SKM-1 treated with dmso at 0.1 percent for 144 hours (cell line): ENCODE measurements at regions not wholly inside any gene's neighbourhood (a gene's known extent, or its start where the extent isn't known, plus 50 kb on each side); places are given as distances from the start of the nearest gene placed in this dataset.
"Not testable (repeated sequence)": the region's sequence is repeated elsewhere in the genome, so short reads cannot be mapped to it uniquely, and the experiment has no call there.

Experiments
- DNase-seq: peaks from one replicate; lab custom pipeline; 2025; ENCODE audit not compliant: unreplicated experiment; lab: John Stamatoyannopoulos, UW

GRCh38 chr7:76971201-76971600 lies 61.0 kb downstream of the SPDYE17 start:
- not testable (repeated sequence) for DNase-seq

DNA sequence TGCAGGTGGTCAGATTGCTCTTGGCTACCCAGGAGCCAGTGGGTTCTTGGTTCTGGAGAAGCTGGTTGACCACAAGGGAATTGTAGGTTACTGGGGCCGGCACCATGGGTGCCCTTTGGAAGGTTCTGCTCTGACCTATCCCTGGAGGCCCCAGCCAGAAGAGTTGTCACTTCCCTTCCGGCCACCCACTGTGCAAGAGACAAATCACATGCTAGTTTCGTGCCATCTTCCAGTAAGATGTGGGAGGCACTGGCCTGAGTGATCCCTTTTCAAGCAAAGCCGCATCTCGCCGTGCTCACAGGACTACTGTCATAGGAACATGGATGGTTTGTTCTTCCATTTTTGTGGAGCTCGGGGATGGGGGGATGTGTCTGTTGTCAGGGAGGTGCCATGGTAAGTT lies 62.3 kb downstream of the SPDYE17 start:
- DNase-seq: not testable (repeated sequence)

GRCh38 chr7:76965731-76966548 lies 66.2 kb downstream of the SPDYE17 start:
- not testable (repeated sequence) for DNase-seq

GRCh38 chr7:76964050-76964449 lies 68.1 kb downstream of the SPDYE17 start:
- DNase-seq: not testable (repeated sequence)

GRCh38 chr7:76963061-76963460 lies 69.1 kb downstream of the SPDYE17 start:
- DNase-seq: not testable (repeated sequence)

GRCh38 chr7:76960400-76960986 lies 71.7 kb downstream of the SPDYE17 start:
- not testable (repeated sequence) for DNase-seq

DNA sequence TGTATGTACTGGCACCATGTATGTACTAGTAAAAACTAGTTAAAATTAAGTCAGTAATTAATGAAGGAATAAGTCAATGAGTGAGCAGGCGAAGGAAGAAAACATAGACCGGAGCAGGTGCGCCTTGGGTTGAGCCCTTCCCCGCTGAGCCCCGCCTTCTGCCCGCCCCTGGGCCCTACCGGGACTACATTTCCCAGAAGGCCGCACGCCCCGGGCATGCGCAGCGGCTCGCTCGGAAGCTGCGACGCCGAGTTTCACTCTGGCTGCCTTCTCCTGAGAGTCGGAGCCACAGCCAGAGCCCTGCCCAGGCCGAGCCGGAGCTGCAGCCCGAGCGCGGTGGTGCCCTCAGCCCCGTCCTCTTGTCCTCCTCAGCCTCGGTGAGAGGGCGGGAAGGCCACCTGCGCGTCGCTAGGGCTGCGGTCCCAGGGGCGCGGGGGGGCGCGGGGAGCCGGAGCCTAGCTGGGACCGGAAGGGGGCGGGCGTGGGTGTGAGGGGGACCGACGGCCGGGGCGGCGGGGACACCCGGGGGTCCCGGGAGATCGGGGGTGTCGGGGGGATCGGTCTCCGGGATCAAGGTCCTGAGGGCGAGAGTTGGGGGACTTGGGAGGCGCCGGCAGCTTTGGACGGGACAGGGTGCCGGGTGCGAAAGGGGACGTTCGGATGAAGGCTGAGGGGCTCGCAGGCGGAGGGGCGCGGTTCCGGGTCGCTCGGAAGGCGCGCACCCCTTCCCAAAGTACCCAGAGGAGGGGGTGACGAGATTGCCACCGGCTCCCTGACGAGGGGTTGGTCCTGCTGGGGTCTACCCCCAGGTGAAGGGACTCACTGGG lies 72.4 kb downstream of the SPDYE17 start:
- not testable (repeated sequence) for DNase-seq

DNA sequence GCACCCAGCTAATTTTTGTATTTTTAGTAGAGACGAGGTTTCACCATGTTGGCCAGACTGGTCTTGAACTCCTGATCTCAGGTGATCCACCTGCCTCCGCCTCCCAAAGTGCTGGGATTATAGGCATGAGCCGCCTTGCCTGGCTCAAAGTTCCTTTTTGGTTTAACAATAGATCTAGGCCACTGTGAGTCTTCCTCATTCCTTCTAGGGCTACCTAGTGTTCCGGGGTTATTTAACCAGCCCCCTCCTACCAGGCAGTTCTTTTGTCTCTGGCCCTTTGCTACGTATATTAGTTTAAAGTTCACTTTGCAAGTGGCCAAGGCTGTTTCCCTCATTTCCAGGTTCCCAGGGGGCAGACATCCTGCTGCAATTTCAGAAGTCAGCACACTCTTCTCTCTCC lies 75.6 kb downstream of the SPDYE17 start:
- not testable (repeated sequence) for DNase-seq

DNA sequence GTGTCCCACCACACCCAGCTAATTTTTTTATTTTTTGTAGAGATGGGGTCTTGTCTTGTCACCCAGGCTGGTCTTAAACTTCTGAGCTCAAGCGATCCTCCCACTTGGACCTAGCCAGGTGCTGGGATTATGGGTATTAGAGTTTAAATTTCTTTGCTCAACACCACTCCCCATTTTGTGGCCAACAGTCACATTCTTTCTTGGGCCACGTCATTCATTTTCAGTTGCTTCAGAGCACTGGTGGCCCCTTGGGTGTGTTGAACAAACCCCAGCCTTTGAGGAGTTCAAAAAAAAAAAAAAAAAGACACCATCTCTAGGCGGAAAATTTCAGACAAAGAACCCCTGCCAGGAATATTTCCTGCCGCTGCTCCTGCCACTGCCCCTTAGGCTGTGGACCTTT lies 77.0 kb downstream of the SPDYE17 start:
- DNase-seq: not testable (repeated sequence)

GRCh38 chr7:76944603-76945002 lies 87.6 kb downstream of the SPDYE17 start:
- not testable (repeated sequence) for DNase-seq

- DNase-seq: not testable (repeated sequence)
Measured at GRCh38 chr7:76941809-76942765, 90.1 kb downstream of the SPDYE17 start.

GRCh38 chr7:76937781-76938180 lies 94.4 kb downstream of the SPDYE17 start:
- DNase-seq: not testable (repeated sequence)

DNA sequence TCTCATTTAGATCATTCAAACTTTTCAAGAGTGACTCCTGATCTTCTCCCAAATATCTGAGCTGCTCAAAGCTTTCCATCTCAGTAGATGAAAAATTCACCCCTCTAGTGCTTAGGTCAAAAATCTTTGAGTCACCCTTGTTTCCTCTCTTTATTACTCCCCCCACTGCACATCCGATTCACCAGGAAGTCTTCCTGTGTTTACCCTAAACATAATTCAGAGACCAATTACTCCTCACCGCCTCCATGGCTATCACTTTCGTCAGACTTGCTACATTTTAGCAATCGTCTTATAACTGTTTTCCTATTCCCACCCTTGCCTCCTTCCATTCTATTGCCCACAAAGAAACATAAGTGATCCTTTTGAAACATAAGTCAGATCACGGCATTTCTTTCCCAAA lies 94.8 kb downstream of the SPDYE17 start:
- not testable (repeated sequence) for DNase-seq

DNA sequence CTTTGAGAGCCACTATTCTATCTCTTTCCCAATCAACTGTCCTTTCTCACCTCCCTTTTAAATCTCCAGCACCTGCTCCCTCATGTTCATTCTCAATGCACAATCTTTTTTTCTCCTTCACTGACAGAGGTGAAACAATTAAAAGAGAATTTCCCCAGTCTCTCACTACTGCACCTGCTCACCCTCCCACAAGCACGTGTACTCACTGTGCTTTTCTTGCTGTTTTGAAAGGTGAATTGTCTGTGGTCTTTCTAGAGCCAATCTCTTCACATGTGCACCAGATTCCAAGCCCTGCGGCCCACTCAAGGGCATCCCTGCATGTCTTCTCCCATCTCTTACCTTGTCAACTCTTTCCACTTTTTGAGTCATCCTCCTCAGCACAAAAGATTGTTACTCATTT lies 95.8 kb downstream of the SPDYE17 start:
- not testable (repeated sequence) for DNase-seq

DNA sequence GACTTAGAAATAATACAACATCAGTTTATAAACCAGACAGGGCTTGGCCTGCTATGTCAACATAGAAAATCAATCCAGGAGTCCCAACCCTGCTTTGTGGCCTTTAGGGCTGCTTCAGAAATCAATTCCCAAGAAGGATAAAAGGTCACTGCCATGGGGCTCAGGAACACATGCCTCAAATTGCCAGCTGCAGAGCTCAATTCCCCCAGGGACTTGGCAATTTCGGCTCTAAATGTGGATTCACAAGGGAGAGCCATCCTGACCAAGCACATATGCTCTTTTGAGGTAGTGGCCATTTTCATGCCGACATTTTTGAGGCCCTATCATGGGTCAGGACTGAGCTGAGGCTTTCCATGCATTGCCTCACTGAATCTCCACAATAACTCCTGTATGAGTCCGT lies 97.5 kb downstream of the SPDYE17 start:
- not testable (repeated sequence) for DNase-seq

DNA sequence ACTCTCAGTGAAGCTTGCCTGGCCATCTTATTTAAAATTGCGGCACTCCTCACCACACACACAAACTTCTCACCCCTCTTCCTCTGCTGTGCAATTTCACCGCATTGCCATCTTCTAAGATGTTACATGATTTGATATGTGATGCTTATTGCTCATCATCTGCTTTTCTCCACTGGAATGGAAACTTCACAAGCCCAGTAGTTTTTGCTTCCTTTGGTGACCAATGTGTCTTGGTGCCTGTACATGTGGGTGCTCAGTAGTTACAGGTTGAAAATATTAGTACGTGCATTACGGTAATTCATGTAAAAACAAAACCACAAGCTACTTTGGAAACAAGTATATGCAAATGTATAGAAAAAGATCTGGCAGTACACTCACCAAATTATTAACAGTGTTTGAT lies 99.2 kb downstream of the SPDYE17 start:
- not testable (repeated sequence) for DNase-seq

- not testable (repeated sequence) for DNase-seq
Measured at GRCh38 chr7:76931441-76931840, 100.7 kb downstream of the SPDYE17 start.

DNA sequence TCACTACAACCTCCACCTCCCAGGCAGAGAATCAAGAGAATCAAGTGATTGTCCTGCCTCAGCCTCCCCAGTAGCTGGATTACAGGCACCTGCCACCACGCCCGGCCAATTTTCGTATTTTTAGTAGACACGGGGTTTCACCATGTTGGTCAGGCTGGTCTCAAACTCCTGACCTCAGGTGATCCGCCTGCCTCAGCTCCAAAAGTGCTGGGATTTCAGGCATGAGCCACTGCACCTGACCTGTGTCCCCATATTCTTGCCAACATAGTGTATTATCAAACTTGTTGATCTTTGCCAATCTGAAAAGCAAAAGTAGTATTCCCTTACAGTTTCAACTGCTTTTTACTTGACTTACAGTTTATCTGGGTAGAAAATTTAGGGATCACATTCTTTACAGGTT lies 101.7 kb downstream of the SPDYE17 start:
- DNase-seq: not testable (repeated sequence)

DNA sequence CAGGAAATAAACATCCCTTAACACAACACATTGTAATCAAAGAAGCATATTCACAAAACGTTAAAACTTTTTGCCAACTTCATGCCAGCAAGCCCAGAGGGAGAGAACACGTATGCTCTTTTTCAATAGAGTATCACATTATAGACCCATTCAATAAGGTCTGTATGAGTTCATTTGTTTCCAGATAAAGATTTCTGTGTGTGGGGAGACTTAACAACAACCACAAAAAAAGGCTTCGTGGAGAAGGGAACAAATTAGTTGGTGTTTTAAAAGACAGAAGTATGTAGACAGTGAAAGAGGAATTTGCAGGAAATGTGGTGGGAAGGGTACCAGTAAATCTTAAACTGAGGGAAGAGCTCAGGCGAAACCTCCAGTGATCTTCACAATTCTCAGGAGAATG lies 103.4 kb downstream of the SPDYE17 start:
- not testable (repeated sequence) for DNase-seq

GRCh38 chr7:76927741-76928393 lies 104.3 kb downstream of the SPDYE17 start:
- DNase-seq: not testable (repeated sequence)
